ENCODE measurements at regions not wholly inside any gene's neighbourhood (a gene's known extent, or its start where the extent isn't known, plus 50 kb on each side); places are given as distances from the start of the nearest gene placed in this dataset.
"Not testable (repeated sequence)": the region's sequence is repeated elsewhere in the genome, so short reads cannot be mapped to it uniquely, and the experiment has no call there.

DNA sequence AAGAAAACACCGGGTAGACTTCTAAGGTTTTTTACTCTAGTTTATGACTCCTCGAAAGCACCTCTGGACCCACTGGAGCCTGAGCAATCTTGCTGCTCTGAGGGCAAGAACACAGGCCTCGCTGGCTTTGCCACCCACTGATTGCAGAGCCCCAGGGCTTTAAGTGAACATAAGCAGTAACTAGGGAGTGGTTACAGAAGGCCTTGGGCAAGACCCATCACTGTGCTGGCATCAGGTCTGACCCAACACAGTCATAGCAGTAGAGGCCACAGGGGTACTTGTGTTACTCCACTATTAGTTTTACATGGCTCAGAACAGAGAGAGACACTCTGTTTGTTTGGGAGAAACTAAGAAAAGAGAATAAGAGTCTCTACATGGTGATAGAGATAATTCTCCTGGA is 684.5 kb downstream of the FAM181B start:
- Histone ChIP-seq H3K36me3 (ENCODE audit: control insufficient read depth in 1 of 2, insufficient read depth in 2 of 2, low read length in 2 of 2) (no peaks in the 10 kb centered on the region), H3K4me1 (ENCODE audit: control insufficient read depth in 1 of 2, insufficient read depth in 2 of 2, low read length in 2 of 2) (no peaks in the 10 kb centered on the region), H3K9me3 (ENCODE audit: control insufficient read depth in 1 of 2, low read length in 2 of 2) (no peaks in the 10 kb centered on the region), H3K4me3 (ENCODE audit: low read depth in 1 of 2, low read length in 2 of 2) (no peak overlapping the region), H3K27me3 (ENCODE audit: low read depth, low read length) (no peaks in the 10 kb centered on the region), H3K27ac (ENCODE audit: low read length) (no peak overlapping the region)

DNA sequence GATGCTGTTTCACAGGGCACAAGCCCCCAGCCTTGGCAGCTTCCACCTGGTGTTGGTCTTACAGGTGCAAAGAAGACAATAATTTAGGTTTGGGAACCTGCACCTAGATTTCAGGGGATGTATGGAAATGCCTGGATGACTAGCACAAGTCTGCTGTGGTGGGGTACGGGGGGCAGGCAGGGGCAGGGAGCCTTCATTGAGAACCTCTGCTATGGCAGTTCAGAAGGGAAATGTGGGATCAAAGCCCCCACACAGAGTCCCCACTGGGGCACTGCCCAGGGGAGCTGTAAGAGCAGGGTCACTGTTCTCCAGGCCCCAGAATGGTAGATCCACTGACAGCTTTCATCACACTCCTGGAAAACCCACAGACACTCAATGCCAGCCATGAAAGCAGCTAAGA is 686.5 kb downstream of the FAM181B start:
- H3K27ac ChIP-seq (ENCODE audit: low read length) = no peak overlapping the region
- H3K36me3 ChIP-seq (ENCODE audit: control insufficient read depth in 1 of 2, insufficient read depth in 2 of 2, low read length in 2 of 2) = no peaks in the 10 kb centered on the region
- H3K9me3 ChIP-seq (ENCODE audit: control insufficient read depth in 1 of 2, low read length in 2 of 2) = no peaks in the 10 kb centered on the region
- no peaks in the 10 kb centered on the region for H3K4me1 ChIP-seq (ENCODE audit: control insufficient read depth in 1 of 2, insufficient read depth in 2 of 2, low read length in 2 of 2)
- H3K27me3 ChIP-seq (ENCODE audit: low read depth, low read length) = no peaks in the 10 kb centered on the region
- no peak overlapping the region for H3K4me3 ChIP-seq (ENCODE audit: low read depth in 1 of 2, low read length in 2 of 2)

DNA sequence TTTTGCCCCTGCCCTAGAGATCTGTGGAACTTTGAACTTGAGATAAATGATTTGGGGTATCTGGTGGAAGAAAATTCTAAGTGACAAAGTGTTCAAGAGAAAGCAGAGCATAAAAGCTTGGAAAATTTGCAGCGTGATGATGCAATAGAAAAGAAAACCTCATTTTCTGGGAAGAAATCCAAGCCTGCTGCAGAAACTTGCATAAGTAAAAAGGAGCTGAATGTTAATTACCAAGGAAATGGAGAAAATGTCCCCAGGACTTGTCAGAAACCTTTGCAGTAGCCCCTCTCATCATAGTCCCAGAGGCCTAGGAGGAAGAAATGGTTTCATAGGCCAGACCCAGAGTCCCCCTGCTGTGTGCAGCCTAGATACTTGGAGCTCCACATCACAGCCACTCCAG is 686.9 kb downstream of the FAM181B start:
- no peaks in the 10 kb centered on the region for H3K9me3 ChIP-seq (ENCODE audit: control insufficient read depth in 1 of 2, low read length in 2 of 2)
- H3K36me3 ChIP-seq (ENCODE audit: control insufficient read depth in 1 of 2, insufficient read depth in 2 of 2, low read length in 2 of 2) = no peaks in the 10 kb centered on the region
- H3K4me1 ChIP-seq (ENCODE audit: control insufficient read depth in 1 of 2, insufficient read depth in 2 of 2, low read length in 2 of 2) = no peaks in the 10 kb centered on the region
- no peak overlapping the region for H3K4me3 ChIP-seq (ENCODE audit: low read depth in 1 of 2, low read length in 2 of 2)
- H3K27ac ChIP-seq (ENCODE audit: low read length) = no peak overlapping the region
- H3K27me3 ChIP-seq (ENCODE audit: low read depth, low read length) = no peaks in the 10 kb centered on the region

DNA sequence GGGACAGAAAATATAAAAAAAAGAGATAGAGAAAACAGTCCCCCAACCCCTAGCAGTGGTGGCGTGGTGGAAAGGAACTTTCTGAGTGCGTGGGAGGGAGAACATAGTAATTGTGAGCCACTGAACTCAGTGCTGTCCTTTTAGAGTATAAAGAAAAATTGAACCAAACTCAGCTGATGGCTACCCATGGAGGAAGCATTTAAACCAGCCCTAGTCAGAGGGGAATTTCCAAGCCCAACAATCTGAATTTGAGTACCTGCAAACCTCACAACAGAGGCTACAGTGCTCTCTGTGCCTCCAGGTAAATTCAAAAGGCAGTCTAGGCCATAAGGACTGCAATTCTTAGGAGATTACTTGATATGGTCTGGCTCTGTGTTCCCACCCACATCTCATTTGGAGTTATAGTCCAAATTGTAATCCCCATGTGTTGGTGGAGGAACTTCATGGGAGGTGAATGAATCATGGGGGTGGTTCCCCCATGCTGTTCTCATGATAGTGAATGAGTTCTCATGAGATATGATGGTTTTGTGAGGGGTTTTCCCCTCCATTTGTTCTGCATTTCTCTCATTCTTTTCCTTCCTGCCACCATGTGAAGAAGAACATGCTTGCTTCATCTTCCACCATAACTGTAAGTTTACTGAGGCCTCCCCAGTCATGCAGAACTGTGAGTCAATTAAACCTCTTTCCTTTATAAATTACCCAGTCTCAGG is 687.8 kb downstream of the FAM181B start:
- no peak overlapping the region for H3K27ac ChIP-seq (ENCODE audit: low read length)
- no peaks in the 10 kb centered on the region for H3K4me1 ChIP-seq (ENCODE audit: control insufficient read depth in 1 of 2, insufficient read depth in 2 of 2, low read length in 2 of 2)
- H3K27me3 ChIP-seq (ENCODE audit: low read depth, low read length) = no peaks in the 10 kb centered on the region
- no peaks in the 10 kb centered on the region for H3K36me3 ChIP-seq (ENCODE audit: control insufficient read depth in 1 of 2, insufficient read depth in 2 of 2, low read length in 2 of 2)
- no peaks in the 10 kb centered on the region for H3K9me3 ChIP-seq (ENCODE audit: control insufficient read depth in 1 of 2, low read length in 2 of 2)
- no peak overlapping the region for H3K4me3 ChIP-seq (ENCODE audit: low read depth in 1 of 2, low read length in 2 of 2)

DNA sequence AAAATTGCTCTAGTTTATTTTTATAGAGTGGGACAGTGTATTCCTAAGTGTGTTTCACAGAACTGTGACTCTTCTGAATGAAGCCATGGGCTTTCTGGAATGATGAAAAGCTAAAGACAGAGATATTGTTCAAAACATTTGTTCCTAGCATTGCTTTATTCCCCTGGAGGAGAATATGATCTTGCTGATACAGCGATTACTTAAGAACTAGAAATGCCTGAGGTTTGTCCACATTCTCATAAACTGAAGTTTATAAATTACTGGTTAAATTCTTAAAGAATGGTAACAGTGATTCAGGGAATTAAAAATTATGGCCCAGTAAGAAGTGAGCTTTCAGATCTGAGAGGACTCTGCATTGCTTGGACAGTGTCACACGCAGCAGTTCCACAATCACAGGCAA is 690.3 kb downstream of the FAM181B start:
- no peaks in the 10 kb centered on the region for H3K36me3 ChIP-seq (ENCODE audit: control insufficient read depth in 1 of 2, insufficient read depth in 2 of 2, low read length in 2 of 2)
- H3K27me3 ChIP-seq (ENCODE audit: low read depth, low read length) = no peaks in the 10 kb centered on the region
- H3K4me3 ChIP-seq (ENCODE audit: low read depth in 1 of 2, low read length in 2 of 2) = no peak overlapping the region
- H3K27ac ChIP-seq (ENCODE audit: low read length) = no peak overlapping the region
- no peaks in the 10 kb centered on the region for H3K9me3 ChIP-seq (ENCODE audit: control insufficient read depth in 1 of 2, low read length in 2 of 2)
- no peaks in the 10 kb centered on the region for H3K4me1 ChIP-seq (ENCODE audit: control insufficient read depth in 1 of 2, insufficient read depth in 2 of 2, low read length in 2 of 2)

DNA sequence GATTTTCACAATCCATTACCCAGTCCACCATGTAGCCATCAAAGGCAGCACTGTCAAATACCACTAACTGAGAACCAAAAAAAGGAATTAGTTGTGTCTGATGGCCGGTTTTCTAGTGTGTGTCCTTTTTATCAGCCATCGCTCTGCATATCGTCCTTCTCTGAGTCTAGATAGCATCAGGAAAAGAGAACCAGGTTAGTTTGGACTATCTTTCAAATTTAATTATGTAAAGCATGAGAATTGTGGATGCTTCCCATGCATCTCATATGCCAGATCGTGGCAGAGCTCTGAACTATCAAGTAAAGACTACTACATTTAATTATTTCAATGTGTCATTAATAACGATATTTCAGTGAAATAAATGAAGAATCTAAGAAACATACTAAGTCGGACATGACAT is 691.9 kb downstream of the FAM181B start:
- H3K36me3 ChIP-seq (ENCODE audit: control insufficient read depth in 1 of 2, insufficient read depth in 2 of 2, low read length in 2 of 2) = no peaks in the 10 kb centered on the region
- no peaks in the 10 kb centered on the region for H3K4me1 ChIP-seq (ENCODE audit: control insufficient read depth in 1 of 2, insufficient read depth in 2 of 2, low read length in 2 of 2)
- no peak overlapping the region for H3K27ac ChIP-seq (ENCODE audit: low read length)
- H3K9me3 ChIP-seq (ENCODE audit: control insufficient read depth in 1 of 2, low read length in 2 of 2) = no peaks in the 10 kb centered on the region
- no peaks in the 10 kb centered on the region for H3K27me3 ChIP-seq (ENCODE audit: low read depth, low read length)
- no peak overlapping the region for H3K4me3 ChIP-seq (ENCODE audit: low read depth in 1 of 2, low read length in 2 of 2)

DNA sequence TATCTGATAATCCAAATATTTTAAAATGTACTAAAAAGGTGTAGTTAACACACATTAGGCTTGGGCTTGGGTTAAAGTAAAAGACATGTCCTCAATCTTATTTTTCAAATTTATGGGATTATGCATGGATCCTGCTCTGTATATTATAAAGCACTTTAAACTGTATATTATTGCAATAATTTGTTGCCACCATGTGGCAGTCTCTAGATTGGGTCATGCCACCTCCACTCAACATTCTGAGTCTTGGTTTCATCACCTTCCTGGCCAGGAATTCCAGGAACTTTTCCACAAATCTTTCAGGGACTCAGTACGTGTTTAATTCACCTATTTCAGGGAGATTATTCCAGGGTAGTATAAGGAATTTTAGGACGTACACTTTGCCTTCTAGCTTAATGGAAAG is 695.5 kb downstream of the FAM181B start:
- H3K27me3 ChIP-seq (ENCODE audit: low read depth, low read length) = no peaks in the 10 kb centered on the region

DNA sequence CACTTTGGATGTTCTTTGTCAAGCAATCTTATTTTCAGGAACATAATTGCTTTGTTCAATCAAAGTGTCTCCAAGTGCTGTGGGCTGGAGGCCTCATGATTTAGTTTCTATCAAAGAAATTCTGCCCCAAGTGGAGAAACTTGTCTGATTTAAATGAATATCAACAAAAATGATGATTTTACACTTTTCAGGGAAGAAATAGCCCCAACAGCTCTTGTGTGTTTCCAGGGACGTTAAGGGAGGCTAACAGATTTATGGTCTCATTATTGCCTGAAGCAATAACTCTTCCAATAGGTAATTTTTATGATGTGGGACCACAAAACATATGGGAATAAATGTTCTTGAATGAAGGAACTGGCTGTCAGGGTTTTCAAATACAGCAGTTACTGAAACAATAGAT is 699.1 kb downstream of the FAM181B start:
- H3K4me1 ChIP-seq (ENCODE audit: control insufficient read depth in 1 of 2, insufficient read depth in 2 of 2, low read length in 2 of 2) = no peaks in the 10 kb centered on the region
- H3K9me3 ChIP-seq (ENCODE audit: control insufficient read depth in 1 of 2, low read length in 2 of 2) = peaks cover 0 to 4% of the 10 kb centered on the region in 2 donors
- H3K27ac ChIP-seq (ENCODE audit: low read length) = no peak overlapping the region
- H3K27me3 ChIP-seq (ENCODE audit: low read depth, low read length) = no peaks in the 10 kb centered on the region
- H3K36me3 ChIP-seq (ENCODE audit: control insufficient read depth in 1 of 2, insufficient read depth in 2 of 2, low read length in 2 of 2) = no peaks in the 10 kb centered on the region
- H3K4me3 ChIP-seq (ENCODE audit: low read depth in 1 of 2, low read length in 2 of 2) = no peak overlapping the region

More for the DNA sequence above, 695.5 kb downstream of the FAM181B start:
- H3K4me1 ChIP-seq (ENCODE audit: control insufficient read depth in 1 of 2, insufficient read depth in 2 of 2, low read length in 2 of 2) = no peaks in the 10 kb centered on the region
- no peaks in the 10 kb centered on the region for H3K9me3 ChIP-seq (ENCODE audit: control insufficient read depth in 1 of 2, low read length in 2 of 2)
- no peak overlapping the region for H3K4me3 ChIP-seq (ENCODE audit: low read depth in 1 of 2, low read length in 2 of 2)
- no peaks in the 10 kb centered on the region for H3K36me3 ChIP-seq (ENCODE audit: control insufficient read depth in 1 of 2, insufficient read depth in 2 of 2, low read length in 2 of 2)
- no peak overlapping the region for H3K27ac ChIP-seq (ENCODE audit: low read length)

DNA sequence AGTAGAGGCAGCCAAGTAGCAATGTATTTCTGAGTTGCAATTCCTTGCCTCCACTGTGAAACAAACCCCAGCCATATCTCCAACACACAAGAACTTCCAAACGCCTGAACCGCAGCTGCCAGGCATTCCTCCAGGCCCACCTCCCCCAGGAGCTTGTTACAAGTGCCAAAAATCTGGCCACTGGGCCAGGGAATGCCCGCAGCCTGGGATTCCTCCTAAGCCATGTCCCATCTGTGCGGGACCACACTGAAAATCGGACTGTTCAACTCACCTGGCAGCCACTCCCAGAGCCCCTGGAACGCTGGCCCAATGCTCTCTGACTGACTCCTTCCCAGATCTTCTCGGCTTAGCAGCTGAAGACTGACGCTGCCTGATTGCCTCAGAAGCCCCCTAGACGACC is 706.3 kb downstream of the FAM181B start:
- not testable (repeated sequence) for H3K4me1 ChIP-seq (ENCODE audit: control insufficient read depth in 1 of 2, insufficient read depth in 2 of 2, low read length in 2 of 2); H3K4me3 ChIP-seq (ENCODE audit: low read depth in 1 of 2, low read length in 2 of 2); H3K36me3 ChIP-seq (ENCODE audit: control insufficient read depth in 1 of 2, insufficient read depth in 2 of 2, low read length in 2 of 2); H3K27me3 ChIP-seq (ENCODE audit: low read depth, low read length); H3K9me3 ChIP-seq (ENCODE audit: control insufficient read depth in 1 of 2, low read length in 2 of 2); H3K27ac ChIP-seq (ENCODE audit: low read length)

DNA sequence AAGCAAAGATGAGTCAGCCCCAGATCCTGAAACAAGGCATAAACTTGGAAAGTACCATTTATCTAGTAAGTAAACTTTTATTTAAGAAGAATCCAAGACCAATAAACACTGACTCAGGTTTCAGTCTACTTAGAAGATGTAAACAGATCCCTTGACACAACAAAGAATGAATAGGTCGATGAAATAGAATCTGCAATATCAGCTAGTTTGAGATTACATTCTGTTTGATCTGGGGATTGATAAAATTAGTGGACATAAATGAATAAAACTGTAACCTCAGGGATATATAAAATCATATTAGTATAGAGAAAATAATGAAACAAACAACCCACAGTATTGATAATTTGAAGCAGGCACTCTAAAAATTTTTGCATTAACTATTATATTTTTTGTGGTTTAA is 708.9 kb downstream of the FAM181B start:
- Histone ChIP-seq H3K4me1 (ENCODE audit: control insufficient read depth in 1 of 2, insufficient read depth in 2 of 2, low read length in 2 of 2) (no peaks in the 10 kb centered on the region), H3K9me3 (ENCODE audit: control insufficient read depth in 1 of 2, low read length in 2 of 2) (no peaks in the 10 kb centered on the region), H3K36me3 (ENCODE audit: control insufficient read depth in 1 of 2, insufficient read depth in 2 of 2, low read length in 2 of 2) (no peaks in the 10 kb centered on the region), H3K4me3 (ENCODE audit: low read depth in 1 of 2, low read length in 2 of 2) (no peak overlapping the region), H3K27ac (ENCODE audit: low read length) (no peak overlapping the region), H3K27me3 (ENCODE audit: low read depth, low read length) (no peaks in the 10 kb centered on the region)

DNA sequence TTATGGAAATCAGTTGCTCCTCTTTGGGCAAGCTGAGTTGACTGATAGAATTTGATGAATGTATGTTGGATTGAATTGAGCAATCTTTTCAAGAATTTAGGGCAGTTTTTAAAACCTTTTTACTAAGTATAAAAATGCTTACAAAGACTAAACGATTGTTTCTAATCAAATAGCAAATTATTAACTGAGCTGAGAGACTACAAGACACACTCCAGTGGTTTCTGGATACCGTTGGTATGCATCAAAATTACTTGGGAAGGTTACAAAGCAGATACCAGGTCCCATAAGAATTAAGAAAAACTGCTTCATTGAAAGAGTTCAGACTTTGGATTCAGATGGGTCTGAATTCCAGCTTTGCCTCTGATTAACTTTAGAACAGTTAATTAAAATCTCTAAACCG is 721.4 kb downstream of the FAM181B start:
- no peaks in the 10 kb centered on the region for H3K36me3 ChIP-seq (ENCODE audit: control insufficient read depth in 1 of 2, insufficient read depth in 2 of 2, low read length in 2 of 2)
- H3K4me3 ChIP-seq (ENCODE audit: low read depth in 1 of 2, low read length in 2 of 2) = no peak overlapping the region
- no peaks in the 10 kb centered on the region for H3K27me3 ChIP-seq (ENCODE audit: low read depth, low read length)
- H3K4me1 ChIP-seq (ENCODE audit: control insufficient read depth in 1 of 2, insufficient read depth in 2 of 2, low read length in 2 of 2) = no peaks in the 10 kb centered on the region
- no peak overlapping the region for H3K27ac ChIP-seq (ENCODE audit: low read length)
- no peaks in the 10 kb centered on the region for H3K9me3 ChIP-seq (ENCODE audit: control insufficient read depth in 1 of 2, low read length in 2 of 2)

DNA sequence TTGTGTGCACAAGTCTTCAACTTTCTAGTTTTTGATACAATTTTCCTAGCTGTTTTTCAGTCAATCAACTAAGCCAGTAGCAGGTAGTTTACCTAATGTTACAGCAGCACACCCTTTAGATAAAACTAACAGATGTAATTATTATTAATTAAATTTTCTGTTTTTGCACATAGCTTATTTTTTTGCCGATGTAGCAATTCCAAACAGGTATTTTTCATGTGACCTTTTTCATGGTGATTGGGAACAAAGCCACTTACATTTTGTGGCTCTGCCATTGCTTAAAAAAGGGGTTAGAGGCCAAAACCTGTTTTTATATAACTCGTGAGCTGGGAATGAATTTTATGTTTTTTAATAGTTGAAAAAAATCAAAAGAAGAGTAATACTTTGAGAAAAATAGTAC is 724.5 kb downstream of the FAM181B start:
- no peak overlapping the region for H3K27ac ChIP-seq (ENCODE audit: low read length)
- H3K27me3 ChIP-seq (ENCODE audit: low read depth, low read length) = no peaks in the 10 kb centered on the region
- H3K4me3 ChIP-seq (ENCODE audit: low read depth in 1 of 2, low read length in 2 of 2) = no peak overlapping the region
- no peaks in the 10 kb centered on the region for H3K9me3 ChIP-seq (ENCODE audit: control insufficient read depth in 1 of 2, low read length in 2 of 2)
- H3K36me3 ChIP-seq (ENCODE audit: control insufficient read depth in 1 of 2, insufficient read depth in 2 of 2, low read length in 2 of 2) = no peaks in the 10 kb centered on the region
- H3K4me1 ChIP-seq (ENCODE audit: control insufficient read depth in 1 of 2, insufficient read depth in 2 of 2, low read length in 2 of 2) = no peaks in the 10 kb centered on the region

All from muscle layer of duodenum (tissue), 2 donors.